DMS53 (cell line): ENCODE measurements at regions not wholly inside any gene's neighbourhood (a gene's known extent, or its start where the extent isn't known, plus 50 kb on each side); places are given as distances from the start of the nearest gene placed in this dataset.
A peak's percentile ranks its signal among the peaks of the same experiment; 100 is the strongest.

Source experiments
- DNase-seq: peaks from one replicate; lab custom pipeline; 2025; lab: John Stamatoyannopoulos, UW

- no peak for DNase-seq
Observed at GRCh38 chr2:19490846-19491435, 132.5 kb upstream of the OSR1 start.

DNA sequence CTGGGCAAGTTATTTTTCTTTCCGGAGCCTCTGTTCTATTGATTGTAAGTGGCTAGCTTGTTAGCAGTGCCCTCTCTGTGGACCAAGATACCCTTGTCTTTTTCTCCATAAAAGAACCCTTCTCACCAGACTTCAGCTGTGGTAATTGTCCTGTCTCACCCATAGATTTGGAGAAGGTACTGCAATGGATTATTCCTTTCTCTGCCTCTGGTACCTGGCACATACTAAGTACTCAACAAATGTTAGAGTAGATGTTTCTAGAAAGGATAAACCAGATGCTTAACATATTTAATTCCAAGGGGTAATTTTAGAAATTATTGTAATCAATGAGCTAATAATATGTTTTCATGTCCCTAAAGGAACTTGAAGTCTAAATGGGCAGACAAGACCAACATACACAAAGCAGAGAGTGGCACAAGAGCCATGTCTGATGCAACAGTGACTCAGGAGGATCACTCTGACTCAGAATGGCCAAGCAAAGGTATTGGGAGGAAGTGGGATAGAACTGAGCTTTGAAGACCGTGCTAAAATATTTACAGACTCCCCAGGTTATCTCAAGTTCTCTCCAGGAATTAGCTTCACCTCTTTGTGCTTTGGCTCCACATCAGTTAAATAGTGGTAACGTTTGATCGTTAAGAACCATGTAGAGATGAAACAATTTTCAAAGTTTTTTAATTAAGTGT lies 129.7 kb upstream of the OSR1 start:
- DNase-seq, result peak; percentile 60

DNA sequence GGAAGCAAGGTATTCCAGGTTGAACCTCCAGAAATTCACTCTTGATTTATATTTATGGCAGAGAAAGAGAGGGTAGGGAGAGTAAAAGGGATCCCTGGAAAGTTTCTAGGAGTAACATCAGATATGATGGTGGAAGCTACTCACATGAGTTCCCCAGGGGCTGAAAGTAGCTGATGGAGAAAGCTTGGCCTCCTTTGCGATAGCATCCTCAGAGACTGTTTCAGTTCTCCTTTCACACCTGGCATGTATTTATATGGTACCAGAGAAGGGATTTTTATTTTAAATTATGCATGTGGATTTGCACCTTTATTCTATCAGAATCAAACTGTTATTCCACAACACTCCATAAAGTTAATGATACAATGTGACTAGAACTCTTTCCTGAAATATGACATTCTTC lies 126.3 kb upstream of the OSR1 start:
- DNase-seq, result no peak

DNA sequence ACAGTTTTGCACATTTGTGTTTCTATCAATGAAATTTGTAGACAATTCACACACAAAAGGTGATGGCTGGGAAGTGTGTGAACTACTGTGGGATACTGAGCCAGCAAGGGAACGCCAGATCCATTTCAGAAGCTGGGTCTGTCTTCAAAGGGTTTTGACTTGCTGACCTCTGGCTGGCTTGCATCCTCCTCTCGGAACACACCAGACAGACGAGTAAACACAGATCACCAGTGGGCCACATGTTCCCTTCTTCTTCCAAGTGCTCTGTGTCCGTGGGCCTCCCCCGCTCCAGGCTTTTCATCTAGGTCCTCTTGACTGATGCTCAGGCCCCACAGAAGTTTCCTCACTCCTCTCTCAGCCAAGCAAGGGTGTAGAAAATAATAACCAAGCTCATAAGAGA lies 122.2 kb upstream of the OSR1 start:
- no peak for DNase-seq

- no peak for DNase-seq
Observed at GRCh38 chr2:19479666-19480065, 121.2 kb upstream of the OSR1 start.

DNA sequence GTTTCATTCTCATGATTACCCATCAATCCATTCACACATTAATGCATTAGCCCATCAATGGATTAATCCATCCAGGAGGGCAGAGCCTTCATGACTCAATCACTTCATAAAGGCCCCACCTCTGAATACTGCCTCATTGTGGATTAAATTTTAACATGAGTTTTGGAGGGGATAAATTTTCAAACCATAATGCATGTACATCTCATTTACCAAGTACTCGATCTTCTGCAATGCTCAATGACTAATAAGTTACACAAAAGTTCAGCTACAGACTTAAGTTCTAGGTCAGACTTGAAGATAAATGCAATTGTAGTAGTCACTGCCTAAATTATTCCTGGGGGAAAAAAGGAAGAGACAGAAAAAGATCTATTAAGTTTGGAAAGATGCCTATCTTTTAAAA lies 120.0 kb upstream of the OSR1 start:
- no peak for DNase-seq

DNA sequence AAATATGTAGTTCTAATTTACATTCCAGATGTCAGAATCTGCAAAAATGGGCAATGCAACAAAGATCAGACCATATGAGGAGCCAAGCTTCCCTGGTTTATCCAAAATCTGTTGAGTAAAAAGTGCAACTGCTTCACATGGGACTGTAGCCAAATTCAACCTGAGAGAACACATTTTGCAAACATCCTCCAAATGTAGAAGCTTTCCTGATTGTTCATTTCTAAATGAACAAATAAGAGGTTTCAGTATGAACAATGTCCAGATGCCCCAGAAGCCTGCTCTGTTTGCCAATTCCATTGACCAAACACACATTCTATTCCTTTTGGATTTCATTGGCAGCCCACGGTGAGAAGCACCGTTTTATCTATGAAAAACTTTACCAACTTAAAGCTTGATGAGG lies 117.9 kb upstream of the OSR1 start:
- no peak for DNase-seq

DNA sequence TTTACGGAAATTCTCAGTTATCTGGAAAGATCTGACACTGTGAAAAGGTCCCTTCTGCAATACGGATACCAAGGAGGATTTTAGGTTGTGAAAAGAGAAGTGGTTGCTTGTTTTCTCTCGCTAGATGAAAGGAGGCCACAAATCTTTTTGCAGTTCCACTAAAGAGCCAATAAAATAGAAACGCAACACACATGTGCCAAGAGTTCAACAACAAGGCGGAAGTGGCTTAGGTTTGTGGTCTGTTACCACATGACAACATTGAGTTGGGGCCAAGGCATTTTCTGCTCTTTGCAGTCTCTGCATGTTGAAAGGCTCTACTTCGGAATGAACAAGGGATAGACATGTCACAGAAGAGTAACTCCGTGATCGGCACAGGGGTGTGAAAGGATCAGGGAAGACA lies 115.7 kb upstream of the OSR1 start:
- DNase-seq, result no peak

- no peak for DNase-seq
Observed at GRCh38 chr2:19473350-19473749, 114.9 kb upstream of the OSR1 start.

- no peak for DNase-seq
Observed at GRCh38 chr2:19472391-19472978, 114.1 kb upstream of the OSR1 start.

DNA sequence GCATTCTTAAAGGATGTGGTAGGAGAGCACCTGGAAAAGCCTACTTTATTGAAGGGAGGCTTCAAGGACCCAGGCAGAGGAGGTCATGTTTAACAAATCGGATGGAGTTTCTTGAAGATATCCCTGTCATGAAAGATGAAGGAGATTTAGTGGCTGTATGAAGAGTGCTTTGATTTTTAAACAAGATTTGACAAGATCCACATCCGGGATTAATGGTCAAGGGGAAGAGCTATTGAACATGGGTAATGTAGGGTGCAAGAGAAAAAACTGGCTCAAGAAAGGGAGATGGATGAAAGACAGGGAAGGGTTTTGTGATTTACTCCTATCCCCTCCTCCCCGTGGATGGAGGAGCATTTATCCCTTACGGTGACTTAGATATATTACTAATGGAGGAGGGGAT lies 113.1 kb upstream of the OSR1 start:
- DNase-seq, result no peak

GRCh38 chr2:19465978-19466377 lies 107.6 kb upstream of the OSR1 start:
- no peak for DNase-seq

- DNase-seq, result no peak
Observed at GRCh38 chr2:19462256-19462645, 103.8 kb upstream of the OSR1 start.

DNA sequence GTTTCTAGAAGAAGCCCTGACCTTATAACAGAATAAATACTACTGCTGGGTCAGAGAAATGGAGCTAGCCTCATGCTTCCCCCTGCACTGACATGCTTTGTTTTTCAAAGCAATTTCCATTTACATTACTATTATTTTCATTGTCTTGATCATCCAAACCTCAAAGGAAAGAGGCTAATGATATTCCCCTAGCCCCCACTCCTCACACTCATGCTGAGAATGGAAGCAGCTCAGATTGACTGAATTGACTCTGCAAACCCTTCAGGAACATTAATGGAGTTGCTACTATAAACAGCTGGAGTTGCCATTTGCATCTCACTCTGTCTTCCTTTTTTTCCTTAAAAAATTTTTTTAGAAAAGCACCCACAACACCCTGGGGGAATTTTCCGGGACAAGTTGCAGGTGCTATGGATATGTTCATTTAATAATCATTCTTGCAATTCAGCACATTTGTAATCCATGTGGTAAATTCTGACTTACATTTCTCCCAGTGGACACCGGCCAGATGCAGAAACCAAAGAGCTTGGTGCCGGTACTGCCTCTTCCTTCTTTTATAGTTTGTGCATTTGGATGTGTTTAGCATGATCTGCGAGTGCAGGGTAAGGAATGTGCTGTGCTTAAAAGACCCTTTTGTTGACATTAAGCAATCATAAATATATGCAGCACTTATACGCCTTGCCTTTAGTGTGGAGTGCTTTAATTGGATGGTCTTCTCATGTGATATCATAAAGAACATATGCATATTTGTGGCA lies 103.3 kb upstream of the OSR1 start:
- DNase-seq, result no peak

GRCh38 chr2:19460761-19461160 lies 102.3 kb upstream of the OSR1 start:
- DNase-seq, result no peak

GRCh38 chr2:19458427-19459003 lies 100.1 kb upstream of the OSR1 start:
- DNase-seq, result no peak

GRCh38 chr2:19457809-19458208 lies 99.4 kb upstream of the OSR1 start:
- no peak for DNase-seq

- DNase-seq, result no peak
Observed at GRCh38 chr2:19456705-19457309, 98.4 kb upstream of the OSR1 start.

DNA sequence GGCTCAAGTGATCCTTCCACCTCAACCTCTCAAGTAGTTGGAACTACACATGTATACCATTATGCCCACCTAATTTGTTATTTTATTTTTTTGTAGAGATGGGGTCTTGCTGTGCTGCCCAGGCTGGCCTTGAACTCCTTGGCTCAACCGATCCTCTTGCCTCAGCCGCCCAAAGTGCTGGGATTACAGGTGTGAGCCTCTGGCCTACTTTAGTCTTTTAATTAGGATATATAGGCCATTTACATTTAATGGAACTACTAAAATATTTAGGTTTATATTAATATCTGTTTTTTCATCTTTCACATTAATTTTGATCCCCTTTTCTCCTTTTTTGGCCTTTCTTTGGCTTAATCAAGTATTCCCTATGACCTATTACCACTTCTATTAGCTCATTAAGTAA lies 95.7 kb upstream of the OSR1 start:
- DNase-seq, result no peak

DNA sequence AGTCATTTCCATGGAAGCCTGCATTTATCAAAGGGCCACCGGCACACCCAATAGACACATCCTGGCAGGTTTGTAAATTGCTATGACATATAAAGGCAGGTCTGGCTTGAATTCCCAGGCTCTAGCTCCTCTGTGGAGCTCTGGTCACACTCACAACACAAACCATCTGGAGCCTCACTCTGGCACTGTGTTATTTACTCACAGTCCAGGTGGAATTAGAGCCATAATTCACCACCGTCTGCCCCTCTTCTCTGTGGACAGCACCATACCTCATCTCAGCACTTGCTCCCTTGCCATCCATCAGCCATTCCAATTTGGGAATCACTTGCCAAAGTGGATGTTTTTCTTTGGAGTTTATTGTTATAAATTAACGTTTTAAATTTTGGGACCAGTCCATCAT lies 84.3 kb upstream of the OSR1 start:
- peak; percentile 5 for DNase-seq

DNA sequence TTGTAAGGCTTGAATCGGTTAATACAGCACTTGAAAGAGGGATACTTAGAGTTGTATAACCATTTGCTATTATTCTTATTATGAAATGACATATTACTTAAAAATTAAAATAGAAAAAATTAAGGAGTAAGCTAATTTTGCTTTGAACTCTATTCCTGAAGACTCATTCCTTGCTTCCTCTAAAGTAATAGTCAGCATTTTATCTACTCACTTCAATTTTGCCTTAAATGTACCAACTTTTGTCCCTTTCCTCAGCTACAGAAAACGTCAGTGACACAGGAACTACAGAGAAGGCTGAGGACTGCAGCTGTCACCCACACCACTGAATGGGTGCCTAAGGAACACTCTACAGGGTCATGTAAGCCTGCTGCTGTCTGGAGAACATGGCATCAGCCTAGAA lies 80.7 kb upstream of the OSR1 start:
- DNase-seq, result no peak

GRCh38 chr2:19435815-19436214 lies 77.4 kb upstream of the OSR1 start:
- DNase-seq, result no peak
